HG02973 (cell line): ENCODE measurements at regions not wholly inside any gene's neighbourhood (a gene's known extent, or its start where the extent isn't known, plus 50 kb on each side); places are given as distances from the start of the nearest gene placed in this dataset.
"Not testable (repeated sequence)": the region's sequence is repeated elsewhere in the genome, so short reads cannot be mapped to it uniquely, and the experiment has no call there.

Experiments used
- ATAC-seq: cut with Tn5 transposase; IDR thresholded peaks from one replicate; pipeline ENCODE4 v1.9.1; 2021; ENCODE audit warnings: moderate library complexity; ENCODE audit not compliant: unreplicated experiment

DNA sequence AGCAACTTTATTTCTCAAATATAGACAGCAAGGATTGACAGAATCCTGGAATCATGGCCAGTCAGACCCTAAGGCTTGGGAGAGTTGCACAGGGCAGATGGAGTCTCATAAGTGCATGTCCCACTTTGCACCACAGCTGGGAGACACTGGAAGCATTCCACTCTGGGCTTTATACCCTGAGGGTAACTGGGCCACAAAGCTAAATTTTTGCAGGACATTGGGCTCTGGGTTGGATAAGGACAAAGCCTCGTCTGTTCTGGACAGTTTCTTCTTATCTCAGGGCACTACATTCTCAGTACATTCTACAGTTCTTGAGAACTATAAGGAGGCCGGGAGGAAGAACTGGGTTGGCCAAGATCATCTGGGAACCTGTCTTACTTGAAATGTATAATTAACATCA is 158.3 kb upstream of the IGFBP3 start:
- no peak for ATAC-seq

DNA sequence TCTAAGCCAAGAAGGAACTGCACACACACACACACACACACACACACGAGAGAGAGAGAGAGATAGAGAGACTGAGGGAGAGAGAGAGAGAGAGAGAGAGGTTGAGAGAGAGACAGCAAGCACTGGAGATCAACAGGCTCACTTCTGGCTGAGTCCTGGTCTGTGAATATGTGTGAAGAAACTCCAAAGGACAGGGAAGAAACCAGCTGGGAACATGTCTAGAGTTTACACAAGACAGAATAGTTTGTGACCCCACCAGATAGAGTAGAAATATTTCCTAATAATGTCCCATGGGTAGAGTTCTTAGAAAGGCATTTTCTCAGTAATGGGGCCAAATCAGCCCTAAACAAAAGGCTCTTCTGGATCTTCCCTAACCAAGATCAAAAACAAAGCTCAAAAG is 155.5 kb upstream of the IGFBP3 start:
- ATAC-seq, result no peak

DNA sequence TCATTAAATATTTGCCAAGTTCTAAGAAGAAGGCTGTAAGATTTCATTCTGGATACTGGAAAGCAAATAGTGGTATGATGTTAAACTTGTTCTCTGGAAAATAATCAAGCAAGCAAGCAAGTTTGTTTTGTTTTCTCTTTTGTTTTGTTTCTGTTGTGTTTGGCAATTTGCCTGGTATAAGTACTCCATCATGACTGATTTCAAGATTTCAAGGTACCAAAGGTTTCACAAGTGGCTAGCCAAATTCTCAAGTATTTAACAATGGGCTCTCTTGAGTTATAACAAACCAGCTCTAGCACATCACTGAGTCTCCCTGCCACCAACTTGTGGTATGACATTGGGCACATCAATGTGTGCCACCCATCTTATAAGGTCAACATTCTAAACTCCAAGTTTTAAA is 151.7 kb upstream of the IGFBP3 start:
- ATAC-seq, result no peak

DNA sequence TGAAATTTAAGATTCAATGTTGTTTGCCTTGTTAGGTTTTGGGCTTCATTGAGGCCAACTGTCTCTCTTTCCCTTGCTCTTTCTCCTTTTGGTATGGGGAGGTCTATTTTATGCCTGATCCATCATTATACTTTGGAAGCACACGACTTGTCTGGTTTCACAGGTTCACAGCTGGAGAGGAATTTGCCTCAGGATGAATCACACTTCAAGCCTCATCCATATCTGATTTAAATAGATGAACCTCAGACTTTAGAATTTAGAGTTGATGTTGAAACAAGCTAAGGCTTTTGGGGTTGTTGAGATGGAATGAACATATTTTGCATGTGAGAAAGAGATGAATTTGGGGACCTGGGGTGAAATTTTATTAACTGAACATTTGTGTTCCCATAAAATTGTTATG is 150.5 kb upstream of the IGFBP3 start:
- ATAC-seq, result no peak

DNA sequence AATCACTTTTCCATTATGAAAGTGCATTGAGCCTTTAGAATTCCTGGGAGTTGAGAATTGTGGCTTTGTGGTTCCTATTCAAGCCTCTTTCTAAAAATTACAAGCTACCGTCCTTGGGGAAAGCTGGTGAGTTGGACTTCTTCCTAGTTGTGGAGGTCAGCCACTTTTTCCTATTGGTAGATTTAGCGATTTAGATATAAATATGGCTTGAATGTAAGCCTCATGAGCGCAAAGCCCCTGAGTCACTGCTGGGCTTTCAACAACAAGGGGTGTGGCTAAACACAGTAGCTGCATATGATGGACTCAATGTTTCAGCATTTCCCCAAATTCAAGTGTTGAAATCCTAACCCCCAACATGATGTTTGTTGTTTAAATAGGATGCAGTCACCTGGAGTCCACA is 150.0 kb upstream of the IGFBP3 start:
- ATAC-seq, result no peak

DNA sequence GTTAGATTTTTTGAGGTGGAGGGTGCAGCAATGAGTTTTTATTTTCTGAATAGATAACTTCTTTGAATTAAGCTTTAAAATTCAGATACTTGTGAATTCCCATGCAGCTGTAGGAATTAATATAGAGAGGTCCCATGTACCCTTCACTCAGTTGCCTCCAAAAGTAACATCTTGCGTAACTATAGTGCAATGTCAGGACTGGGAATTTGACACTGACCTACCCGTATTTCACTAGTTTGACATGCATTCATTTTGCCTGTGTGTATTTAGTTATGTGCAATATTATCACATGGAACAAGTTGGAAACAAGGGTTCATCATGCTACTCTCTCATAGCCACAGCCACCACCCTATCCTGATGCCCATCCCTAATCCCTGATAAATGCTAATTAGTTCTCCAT is 147.1 kb upstream of the IGFBP3 start:
- ATAC-seq, result no peak

DNA sequence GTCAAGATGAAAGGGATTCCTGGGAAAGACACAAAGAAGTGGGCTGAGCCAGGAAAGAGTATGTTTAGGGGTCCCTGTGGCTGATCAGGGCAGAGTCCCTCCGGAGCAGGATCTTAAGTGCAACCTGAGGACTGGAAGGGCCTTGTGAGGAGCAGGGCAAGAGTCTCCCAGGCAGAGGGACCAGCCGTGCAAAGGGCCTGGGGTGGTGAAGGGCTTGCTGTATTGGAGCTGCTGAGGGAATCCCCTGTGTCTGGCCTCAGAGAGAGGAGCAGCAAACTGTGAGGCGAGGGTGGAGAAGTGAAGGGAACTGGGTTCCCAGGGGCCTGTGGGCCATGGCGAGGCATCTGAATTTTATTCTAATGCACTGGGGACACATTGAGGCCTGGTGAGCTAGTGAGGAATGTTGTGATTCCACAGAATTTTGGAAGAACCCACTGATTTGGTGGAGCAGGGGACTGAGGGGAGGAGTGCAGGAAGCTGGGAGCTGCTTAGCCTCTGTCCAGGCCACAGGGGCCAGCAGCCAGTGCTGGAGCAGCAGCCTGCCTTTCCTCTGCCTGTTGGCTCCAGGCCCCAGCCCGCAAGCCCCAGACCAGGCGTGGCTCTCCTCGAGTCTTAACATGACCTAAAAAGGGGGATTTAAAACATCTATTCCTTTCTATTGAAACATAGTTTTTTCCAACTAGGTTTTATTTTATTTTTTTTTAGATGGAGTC is 138.4 kb upstream of the IGFBP3 start:
- ATAC-seq, result no peak

DNA sequence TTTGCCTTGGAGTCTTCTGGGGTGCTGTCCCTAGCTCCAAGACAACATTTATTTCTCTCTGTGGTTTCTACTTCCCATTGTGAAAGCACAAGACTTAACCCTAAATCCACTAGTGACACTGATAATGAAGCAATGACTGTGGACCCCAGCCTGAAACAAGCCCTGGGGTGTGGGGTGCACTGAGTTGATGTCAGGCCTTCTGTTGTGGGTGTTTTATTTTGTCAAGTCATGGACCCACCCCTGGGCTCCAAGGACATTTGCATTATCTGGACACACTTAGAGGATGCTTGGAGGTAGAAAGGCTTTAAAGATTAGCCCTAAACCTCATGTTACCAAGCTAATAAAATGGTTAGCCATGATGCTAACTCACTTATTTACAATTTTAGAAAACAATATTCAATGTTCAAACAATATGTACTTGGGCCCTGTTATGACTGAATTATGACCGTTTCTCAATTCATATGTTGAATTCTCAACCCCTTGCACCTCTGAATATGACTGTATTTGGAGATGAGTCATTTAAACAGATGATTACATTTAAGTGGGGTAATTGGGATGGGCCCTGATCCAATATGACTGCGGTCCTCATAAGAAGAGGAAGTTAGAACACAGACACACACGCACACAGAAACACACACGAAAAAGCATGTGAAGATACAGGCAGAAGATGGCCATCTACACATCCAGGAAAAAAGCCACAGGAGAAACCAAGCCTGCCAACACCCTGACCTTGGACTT is 137.2 kb upstream of the IGFBP3 start:
- no peak for ATAC-seq

DNA sequence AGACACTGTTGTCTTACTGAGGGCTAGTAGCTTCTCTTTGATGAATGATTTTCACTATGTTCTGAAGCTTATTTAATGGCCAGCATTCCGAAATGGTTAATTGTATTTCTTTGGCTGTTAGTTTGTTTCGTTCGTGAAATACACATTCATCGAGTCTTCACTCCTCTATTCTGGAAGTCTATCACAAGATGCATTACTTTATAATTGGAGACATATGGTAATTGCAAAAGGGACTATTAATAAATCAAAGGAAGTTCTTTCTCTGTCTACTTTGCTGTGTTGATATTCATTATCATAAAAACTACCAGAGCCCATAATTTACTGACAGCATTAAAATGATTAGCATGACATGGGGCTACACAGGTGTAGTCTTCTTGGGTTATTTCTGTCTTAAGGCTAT is 133.8 kb upstream of the IGFBP3 start:
- no peak for ATAC-seq

DNA sequence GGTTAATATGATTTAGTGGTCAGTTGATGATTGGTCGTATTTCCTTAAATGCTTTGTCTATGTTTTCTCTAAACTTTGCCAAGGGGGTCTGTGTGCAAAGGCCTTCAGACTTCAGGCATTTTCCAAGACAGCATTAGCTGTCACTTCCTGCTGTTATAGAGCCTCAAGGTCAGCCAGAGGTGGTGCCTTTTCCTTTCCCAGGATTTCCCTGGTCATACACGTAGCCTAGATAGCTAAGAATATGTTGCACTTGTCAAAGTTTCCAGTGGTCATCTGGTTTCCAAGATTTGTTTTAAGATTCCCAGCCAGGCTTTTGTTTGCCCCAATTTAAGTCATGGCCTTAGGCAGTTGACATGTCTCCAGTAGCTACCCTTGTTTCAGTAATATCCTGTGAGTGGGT is 133.2 kb upstream of the IGFBP3 start:
- ATAC-seq, result no peak

DNA sequence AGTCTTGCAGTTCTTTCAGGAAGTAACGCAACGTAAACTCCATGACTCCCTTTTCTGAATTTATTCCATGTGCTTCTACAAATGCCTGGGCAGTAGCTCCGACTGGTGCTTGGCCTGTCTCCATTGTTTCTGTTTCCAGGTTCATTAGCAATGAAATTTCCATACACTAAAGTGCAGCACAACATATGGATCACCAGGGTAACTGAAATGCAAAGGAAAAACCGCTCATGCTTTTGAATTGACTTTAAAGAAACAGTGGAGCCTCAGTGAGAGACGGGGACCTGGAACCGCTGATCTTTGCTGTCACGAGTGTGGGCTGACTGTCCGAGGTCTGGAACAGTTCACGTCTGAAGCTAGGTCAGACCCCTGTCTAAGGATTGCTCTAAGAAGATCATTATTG is 126.5 kb upstream of the IGFBP3 start:
- ATAC-seq, result no peak

DNA sequence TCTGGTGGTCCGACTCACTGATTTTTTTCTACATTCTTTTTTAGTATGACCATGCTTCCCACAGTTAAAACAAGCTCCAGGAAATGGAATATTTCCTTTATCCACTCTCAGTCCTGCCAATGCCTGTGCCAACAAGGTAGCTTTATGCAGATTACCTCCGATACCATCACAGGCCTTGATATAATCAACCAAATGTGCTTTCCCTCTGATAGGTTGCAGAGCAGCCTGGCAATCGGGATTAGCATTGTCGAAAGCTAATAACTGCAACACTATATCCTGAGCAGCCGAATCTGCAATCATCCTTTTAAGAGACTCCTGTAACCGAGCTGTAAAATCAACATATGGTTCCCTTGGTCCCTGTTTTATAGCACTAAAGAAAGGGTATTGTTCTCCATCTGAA is 122.3 kb upstream of the IGFBP3 start:
- not testable (repeated sequence) for ATAC-seq

DNA sequence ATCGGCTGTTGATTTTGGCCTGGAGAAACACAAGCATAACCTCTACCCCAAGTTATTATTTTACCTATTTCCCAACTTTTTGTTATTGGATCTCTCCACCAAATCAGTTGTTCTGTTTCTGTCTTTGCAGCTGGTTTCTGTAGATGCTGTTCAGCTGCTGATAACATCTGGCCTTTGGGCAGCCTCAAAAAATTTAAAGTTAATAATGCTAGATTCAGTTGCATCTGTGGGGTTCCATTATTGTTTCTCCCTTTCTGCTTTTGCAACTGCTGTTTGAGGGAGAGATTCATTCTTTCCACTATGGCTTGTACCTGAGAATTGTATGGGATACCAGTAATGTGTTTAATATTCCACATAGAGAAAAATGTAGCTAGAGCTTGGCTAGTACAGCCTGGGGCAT is 118.7 kb upstream of the IGFBP3 start:
- not testable (repeated sequence) for ATAC-seq

DNA sequence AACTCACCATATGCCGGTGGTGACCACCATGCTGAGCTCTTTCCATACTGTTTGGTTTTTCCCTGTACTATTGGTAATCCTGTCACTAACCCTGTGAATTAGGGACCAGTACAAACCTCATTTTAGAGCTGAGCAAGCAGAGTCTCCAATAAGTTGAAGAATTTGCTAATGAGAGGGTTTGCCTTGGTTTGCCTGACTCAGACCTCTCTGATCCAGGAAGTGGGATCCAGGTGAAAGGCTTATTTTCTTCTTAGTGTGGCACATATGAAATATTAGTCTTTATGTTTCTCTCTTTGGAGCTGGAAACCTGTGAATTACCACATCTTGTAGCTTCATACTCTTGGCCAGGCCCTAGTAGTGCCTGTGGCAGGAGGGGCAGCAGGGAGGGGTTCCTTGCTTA is 114.1 kb upstream of the IGFBP3 start:
- no peak for ATAC-seq

DNA sequence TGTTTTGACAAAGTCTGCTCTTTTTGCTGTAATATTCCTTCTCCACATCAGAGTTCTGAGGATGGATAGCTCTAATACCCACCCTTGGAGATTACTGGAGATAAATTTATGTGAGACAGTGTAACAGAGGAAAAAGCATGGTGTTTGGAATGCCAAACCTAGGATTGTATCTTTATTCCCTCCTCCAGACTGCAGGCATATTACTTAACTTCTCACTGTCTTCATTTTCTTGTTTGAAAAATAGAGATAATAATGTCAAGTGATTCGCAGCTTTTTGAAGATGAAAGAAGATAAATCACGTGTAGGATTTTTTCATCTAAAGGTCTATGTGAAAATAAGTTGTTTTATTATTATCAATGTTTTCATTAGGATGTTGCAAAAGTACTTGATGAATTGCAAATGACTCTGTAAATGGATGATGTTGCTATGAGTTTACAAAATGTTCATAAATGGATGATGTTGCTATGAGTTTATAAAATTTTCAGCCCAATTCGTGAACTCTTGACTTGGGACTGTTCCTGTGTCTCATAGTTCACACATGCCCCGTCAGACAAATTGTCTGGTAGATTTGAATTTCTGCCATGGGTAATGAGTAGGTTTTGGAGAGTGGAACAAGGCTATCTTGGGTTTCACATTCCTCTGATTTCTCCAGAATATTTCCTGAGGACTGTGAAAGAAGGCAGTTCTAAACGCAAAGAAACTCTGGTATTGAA is 113.1 kb upstream of the IGFBP3 start:
- ATAC-seq, result no peak

DNA sequence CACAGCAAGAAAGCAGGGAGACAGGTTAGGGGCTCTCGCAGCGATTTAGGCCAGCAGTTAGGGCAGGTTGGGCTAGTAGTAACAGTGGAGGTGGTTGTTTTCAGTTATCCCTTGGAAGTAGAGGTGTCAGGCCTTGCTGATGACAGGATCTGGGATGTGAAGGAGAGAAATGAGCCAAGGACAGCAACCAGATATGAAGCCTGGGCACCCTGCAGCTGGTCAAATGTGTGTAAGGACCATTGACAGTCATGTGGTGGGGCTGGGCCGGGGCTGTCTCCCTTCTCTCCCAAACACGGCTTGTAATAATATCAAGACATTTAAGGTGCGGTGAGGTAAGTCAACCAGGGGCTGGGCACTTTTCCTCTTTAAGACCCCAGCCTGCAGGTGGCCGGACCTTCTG is 112.5 kb upstream of the IGFBP3 start:
- no peak for ATAC-seq

DNA sequence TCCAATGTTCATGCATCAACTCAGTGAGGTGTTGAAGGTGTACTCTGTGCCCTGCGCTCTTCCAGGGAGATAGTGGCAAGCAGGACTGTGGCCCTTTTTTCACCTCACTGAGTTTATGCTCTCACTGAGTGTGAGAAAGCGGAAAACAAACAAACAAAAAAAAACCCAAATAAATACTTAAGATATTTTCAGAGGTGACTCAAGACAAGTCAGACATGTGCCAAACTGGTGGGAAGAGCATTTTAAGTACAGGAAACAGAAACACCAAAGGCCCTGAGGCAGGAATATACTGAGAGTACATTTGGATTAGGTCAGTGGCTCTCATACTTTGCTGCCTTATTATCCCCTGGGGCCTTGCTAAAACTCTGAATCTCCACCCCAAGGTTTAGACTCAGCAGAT is 111.9 kb upstream of the IGFBP3 start:
- ATAC-seq, result no peak

DNA sequence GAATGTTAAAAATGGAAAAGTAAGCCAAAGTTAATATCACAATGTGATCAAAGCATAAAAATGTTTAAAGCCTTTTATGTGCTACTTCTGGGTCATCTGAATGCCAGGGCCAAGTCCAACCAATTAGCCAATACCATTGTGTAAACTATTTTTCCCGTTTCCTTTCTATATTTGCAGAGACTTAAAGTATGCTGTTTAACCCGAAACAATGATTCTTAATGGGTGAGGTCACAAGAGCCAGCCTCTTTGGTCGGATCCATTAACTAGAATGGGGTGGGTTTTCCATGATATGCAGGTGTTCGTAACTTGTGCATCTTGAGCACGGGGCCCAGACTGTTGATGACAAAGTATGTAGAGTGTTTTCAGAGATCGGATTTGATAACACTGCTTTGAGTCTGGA is 111.3 kb upstream of the IGFBP3 start:
- no peak for ATAC-seq

DNA sequence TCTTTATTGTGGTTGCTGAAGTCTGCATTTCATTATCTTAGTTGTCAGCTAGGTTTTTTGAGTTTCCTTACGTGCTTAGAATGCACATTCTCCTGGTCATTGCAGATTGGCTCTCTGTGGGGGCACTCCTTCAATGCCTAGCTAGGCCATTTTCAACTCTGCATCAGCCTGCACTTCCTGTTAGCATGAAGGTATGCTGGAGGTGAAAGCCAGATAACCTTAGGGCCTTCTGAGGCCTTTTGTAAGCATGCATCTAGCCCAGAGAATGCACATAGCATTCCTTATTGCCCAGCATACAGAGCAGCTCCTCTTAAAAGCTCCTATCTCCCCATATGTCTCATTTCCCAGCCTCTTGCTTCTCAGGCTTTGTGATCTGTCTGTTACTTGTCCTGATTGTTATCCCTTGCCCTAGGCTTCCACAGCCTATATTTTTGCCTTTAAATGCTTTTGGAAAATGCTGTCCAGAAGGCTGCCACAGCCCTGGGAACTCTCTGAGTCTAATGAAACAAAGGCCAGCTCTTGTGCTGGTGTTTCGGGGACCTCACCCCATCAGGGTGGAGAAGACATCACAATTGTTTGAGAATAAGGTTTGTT is 108.1 kb upstream of the IGFBP3 start:
- ATAC-seq, result no peak

DNA sequence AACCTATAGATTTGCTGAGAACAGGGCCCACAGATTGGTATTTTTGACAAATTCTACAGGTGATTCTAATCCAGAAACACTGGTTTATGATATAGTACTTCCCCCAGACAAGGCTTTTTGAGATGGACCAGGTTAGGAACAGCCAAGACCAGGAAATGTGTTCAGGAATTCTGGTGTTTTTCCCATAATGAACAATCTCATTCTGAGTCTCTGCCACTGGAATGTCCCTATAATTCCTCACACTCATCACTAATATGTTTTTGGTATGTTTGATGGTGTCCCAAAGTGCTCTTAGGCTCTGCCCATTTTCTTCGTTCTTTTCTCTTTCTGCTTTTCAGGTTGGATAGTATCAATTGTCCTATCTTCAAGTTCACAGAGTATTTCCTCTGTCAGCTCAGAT is 107.2 kb upstream of the IGFBP3 start:
- ATAC-seq, result no peak

DNA sequence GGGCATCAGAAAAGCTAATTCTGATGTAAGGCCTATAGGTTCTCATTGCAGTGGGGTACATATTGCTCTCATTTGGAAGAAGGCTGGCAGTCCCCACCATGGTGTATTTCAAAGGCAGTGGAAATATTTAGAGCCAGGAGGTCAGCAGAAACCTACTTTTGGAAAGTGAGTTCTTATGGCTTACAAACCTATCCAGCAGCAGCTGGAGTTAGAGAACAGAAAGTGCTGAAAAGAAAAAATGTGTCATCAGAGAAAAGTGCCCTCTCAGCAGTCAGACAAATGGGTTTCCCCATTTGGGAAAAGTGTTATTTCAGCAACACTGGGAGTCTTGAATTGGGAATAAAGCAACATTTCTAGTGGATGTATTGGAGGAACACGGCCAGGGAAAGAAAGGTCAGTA is 105.7 kb upstream of the IGFBP3 start:
- no peak for ATAC-seq
